NCI-H128 (cell line): ENCODE measurements at regions not wholly inside any gene's neighbourhood (a gene's known extent, or its start where the extent isn't known, plus 50 kb on each side); places are given as distances from the start of the nearest gene placed in this dataset.
"Not testable (repeated sequence)": the region's sequence is repeated elsewhere in the genome, so short reads cannot be mapped to it uniquely, and the experiment has no call there.

Source experiments
- DNase-seq: peaks from one replicate; lab custom pipeline; 2025; ENCODE audit not compliant: unreplicated experiment; lab: John Stamatoyannopoulos, UW

GRCh38 chr2:167844714-167845530 lies 402.5 kb downstream of the STK39 start:
- DNase-seq = no peak

GRCh38 chr2:167843657-167844056 lies 403.7 kb downstream of the STK39 start:
- no peak for DNase-seq

- no peak for DNase-seq
Measured at GRCh38 chr2:167843217-167843616, 404.2 kb downstream of the STK39 start.

GRCh38 chr2:167842047-167842446 lies 405.3 kb downstream of the STK39 start:
- no peak for DNase-seq

GRCh38 chr2:167835290-167835689 lies 412.1 kb downstream of the STK39 start:
- DNase-seq = not testable (repeated sequence)

GRCh38 chr2:167834707-167835106 lies 412.7 kb downstream of the STK39 start:
- no peak for DNase-seq

GRCh38 chr2:167833294-167833693 lies 414.1 kb downstream of the STK39 start:
- DNase-seq = no peak

- DNase-seq = no peak
Measured at GRCh38 chr2:167832868-167833287, 414.5 kb downstream of the STK39 start.

GRCh38 chr2:167827352-167828097 lies 419.9 kb downstream of the STK39 start:
- no peak for DNase-seq

- DNase-seq = no peak
Measured at GRCh38 chr2:167826906-167827305, 420.5 kb downstream of the STK39 start.

GRCh38 chr2:167825664-167826063 lies 421.7 kb downstream of the STK39 start:
- no peak for DNase-seq

GRCh38 chr2:167822690-167823465 lies 424.5 kb downstream of the STK39 start:
- DNase-seq = no peak

GRCh38 chr2:167820488-167820887 lies 426.9 kb downstream of the STK39 start:
- no peak for DNase-seq

- no peak for DNase-seq
Measured at GRCh38 chr2:167818521-167818920, 428.9 kb downstream of the STK39 start.

- DNase-seq = no peak
Measured at GRCh38 chr2:167817908-167818307, 429.5 kb downstream of the STK39 start.

- no peak for DNase-seq
Measured at GRCh38 chr2:167817422-167817821, 430.0 kb downstream of the STK39 start.

GRCh38 chr2:167816874-167817290 lies 430.5 kb downstream of the STK39 start:
- no peak for DNase-seq

- DNase-seq = no peak
Measured at GRCh38 chr2:167814881-167815718, 432.3 kb downstream of the STK39 start.

GRCh38 chr2:167814482-167814880 lies 432.9 kb downstream of the STK39 start:
- not testable (repeated sequence) for DNase-seq

GRCh38 chr2:167809799-167810198 lies 437.6 kb downstream of the STK39 start:
- DNase-seq = not testable (repeated sequence)
